ENCODE measurements at regions not wholly inside any gene's neighbourhood (a gene's known extent, or its start where the extent isn't known, plus 50 kb on each side); places are given as distances from the start of the nearest gene placed in this dataset.

DNA sequence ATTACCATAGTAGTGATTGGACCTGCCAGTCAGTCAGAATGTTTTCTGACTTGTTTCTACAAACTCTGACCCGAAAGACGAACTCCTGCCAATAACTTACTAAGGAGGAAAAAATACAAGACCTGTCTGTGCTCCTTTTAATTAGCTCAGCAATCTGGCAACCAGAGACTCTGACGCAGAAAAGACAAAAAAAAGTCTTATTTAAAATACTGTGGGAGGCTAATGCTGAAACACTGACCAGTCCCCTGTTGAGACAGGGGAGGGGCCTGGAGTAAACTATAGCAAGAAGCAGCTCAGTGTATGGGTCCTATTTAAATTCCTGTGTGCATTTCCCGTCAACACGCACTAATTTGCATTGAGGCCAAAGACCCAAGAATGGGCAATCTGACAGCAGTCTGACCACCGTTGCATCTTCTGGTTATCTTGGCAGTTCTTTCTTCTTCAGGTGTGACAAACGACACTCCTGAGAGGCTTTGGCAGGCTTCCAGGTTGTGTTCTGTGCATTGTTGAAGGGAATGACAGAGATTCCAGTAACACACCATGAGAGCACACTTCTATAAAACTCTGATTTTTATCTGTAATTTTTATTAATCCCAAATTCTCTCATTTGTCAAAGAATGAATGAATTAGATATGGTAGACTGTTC lies 1114.3 kb downstream of the IGSF11 start:
- no peak overlapping the region for H3K27ac ChIP-seq
- H3K9me3 ChIP-seq = no peaks in the 10 kb centered on the region
- no peaks in the 10 kb centered on the region for H3K27me3 ChIP-seq
- DNase-seq = no peak
- intact Hi-C loops (cut with DNase I; ENCODE audit: low total_unique reads) = loop anchor here (10.0 kb wide), 1 partner anchor 1006 kb away; no protein-coding TSS in a partner anchor
- no peak overlapping the region for H3K4me3 ChIP-seq
- no peak for TF ChIP-seq CTCF (IDR thresholded peaks at IDR 0.05)
- H3K36me3 ChIP-seq = no peaks in the 10 kb centered on the region
- H3K4me1 ChIP-seq = no peaks in the 10 kb centered on the region

- H3K36me3 ChIP-seq = no peaks in the 10 kb centered on the region
- H3K4me1 ChIP-seq = no peaks in the 10 kb centered on the region
- H3K27me3 ChIP-seq = no peaks in the 10 kb centered on the region
- no peak overlapping the region for H3K27ac ChIP-seq
- H3K9me3 ChIP-seq = no peaks in the 10 kb centered on the region
- no peak for DNase-seq
- intact Hi-C loops (cut with DNase I; ENCODE audit: low total_unique reads) = loop anchor here (10.0 kb wide), 1 partner anchor 1007 kb away; no protein-coding TSS in a partner anchor
- H3K4me3 ChIP-seq = no peak overlapping the region
- TF ChIP-seq CTCF (IDR thresholded peaks at IDR 0.05) = no peak
Observed at GRCh38 chr3:117921411-117921810, 1113.2 kb downstream of the IGSF11 start.

- Histone ChIP-seq H3K36me3 (no peaks in the 10 kb centered on the region), H3K27ac (no peak overlapping the region), H3K4me1 (no peaks in the 10 kb centered on the region), H3K9me3 (no peaks in the 10 kb centered on the region), H3K4me3 (no peak overlapping the region), H3K27me3 (no peaks in the 10 kb centered on the region)
- intact Hi-C loops (cut with DNase I; ENCODE audit: low total_unique reads) = loop anchor here (10.0 kb wide), 1 partner anchor 1007 kb away; no protein-coding TSS in a partner anchor
- DNase-seq = no peak
- TF ChIP-seq CTCF (IDR thresholded peaks at IDR 0.05) = no peak
Observed at GRCh38 chr3:117922039-117922438, 1112.6 kb downstream of the IGSF11 start.

DNA sequence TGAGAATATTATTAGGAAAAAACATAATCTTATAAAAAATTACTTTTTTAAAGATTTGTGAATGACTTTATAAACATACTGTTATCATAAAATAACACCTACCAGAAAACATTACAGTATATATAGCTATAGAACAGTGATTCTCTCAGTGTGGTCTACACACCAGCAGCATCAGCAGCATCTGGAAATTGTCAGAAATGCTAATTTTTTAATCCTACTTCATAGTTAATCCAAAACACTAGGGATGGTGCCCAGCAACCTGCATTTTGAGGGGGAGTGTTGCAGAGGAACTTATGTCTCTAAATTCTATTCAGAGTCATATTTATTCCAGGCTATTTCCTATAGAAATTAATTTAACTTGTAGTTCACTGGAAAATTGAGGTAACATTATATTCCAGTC lies 1107.8 kb downstream of the IGSF11 start:
- Histone ChIP-seq H3K36me3 (no peaks in the 10 kb centered on the region), H3K9me3 (no peaks in the 10 kb centered on the region), H3K4me3 (no peak overlapping the region), H3K4me1 (no peaks in the 10 kb centered on the region), H3K27me3 (no peaks in the 10 kb centered on the region), H3K27ac (no peak overlapping the region)
- no peak for DNase-seq
- TF ChIP-seq CTCF (IDR thresholded peaks at IDR 0.05) = no peak
- intact Hi-C loops (cut with DNase I; ENCODE audit: low total_unique reads) = loop anchor here (10.0 kb wide), 1 partner anchor 1012 kb away; no protein-coding TSS in a partner anchor

GRCh38 chr3:117927825-117928224 lies 1106.8 kb downstream of the IGSF11 start:
- Histone ChIP-seq H3K36me3 (no peaks in the 10 kb centered on the region), H3K4me1 (no peaks in the 10 kb centered on the region), H3K9me3 (no peaks in the 10 kb centered on the region), H3K27me3 (no peaks in the 10 kb centered on the region), H3K4me3 (no peak overlapping the region), H3K27ac (no peak overlapping the region)
- no peak for TF ChIP-seq CTCF (IDR thresholded peaks at IDR 0.05)
- intact Hi-C loops (cut with DNase I; ENCODE audit: low total_unique reads) = loop anchor here (10.0 kb wide), 1 partner anchor 1013 kb away; no protein-coding TSS in a partner anchor
- DNase-seq = no peak
